ENCODE measurements at regions not wholly inside any gene's neighbourhood (a gene's known extent, or its start where the extent isn't known, plus 50 kb on each side); places are given as distances from the start of the nearest gene placed in this dataset.

GRCh38 chr1:194653385-194653784 lies 1467.0 kb upstream of the B3GALT2 start:
- TF ChIP-seq CTCF (IDR thresholded peaks at IDR 0.05) = no peak
- no peak for TF ChIP-seq POLR2A (IDR thresholded peaks at IDR 0.05)
